Kidney (tissue), 13 donors: ENCODE measurements at regions not wholly inside any gene's neighbourhood (a gene's known extent, or its start where the extent isn't known, plus 50 kb on each side); places are given as distances from the start of the nearest gene placed in this dataset.

Experiments
- DNase-seq, 5 donors: peaks; one replicate each; pipeline ENCODE4 v3.0.0-alpha.2; 2013 to 2020
- FAIRE-seq: peaks from 2 replicates; lab custom pipeline; 2012; peaks lifted over from hg19 to GRCh38; lab: Jason Lieb, UNC
- H3K27ac ChIP-seq, 2 donors: one replicate each; pipeline ENCODE4 v1.7.0; 2013; ENCODE audit warnings: low read depth in 2 of 2, low read length in 2 of 2, inconsistent platforms in 1 of 2
- H3K27me3 ChIP-seq: one replicate; pipeline ENCODE4 v1.7.1; 2013; ENCODE audit warnings: low read length, inconsistent platforms; ENCODE audit not compliant: control insufficient read depth, insufficient read depth
- H3K36me3 ChIP-seq, 3 donors: one replicate each; pipeline versions ENCODE4 v1.7.0 to v1.7.1; 2013; ENCODE audit warnings: low read length in 3 of 3, control low read depth in 1 of 3, inconsistent platforms in 1 of 3; ENCODE audit not compliant: insufficient read depth in 3 of 3, control insufficient read depth in 2 of 3
- H3K4me1 ChIP-seq, 3 donors: one replicate each; pipeline versions ENCODE4 v1.7.0 to v1.7.1; 2013; ENCODE audit warnings: low read length in 3 of 3, inconsistent platforms in 1 of 3, low read depth in 1 of 3; ENCODE audit not compliant: control insufficient read depth in 2 of 3, insufficient read depth in 2 of 3
- H3K4me3 ChIP-seq, 3 donors: one replicate each; pipeline versions ENCODE4 v1.7.0 to v1.8.1; 2013; ENCODE audit warnings: low read length in 3 of 3, control low read depth in 1 of 3, inconsistent platforms in 1 of 3
- H3K9ac ChIP-seq, 3 donors: one replicate each; pipeline versions ENCODE4 v1.7.0 to v1.7.1; 2013; ENCODE audit warnings: low read length in 3 of 3, control low read depth in 1 of 3, inconsistent platforms in 1 of 3
- H3K9me3 ChIP-seq, 3 donors: one replicate each; pipeline versions ENCODE4 v1.7.0 to v1.7.1; 2013; ENCODE audit warnings: low read length in 3 of 3, control low read depth in 1 of 3, inconsistent platforms in 1 of 3; ENCODE audit not compliant: control insufficient read depth in 2 of 3, insufficient read depth in 1 of 3
- intact Hi-C: fragments of 100-400 bp; cut with DNase I; formaldehyde crosslinking; loops from one replicate; pipeline ENCODE4 v1.11.1; 2022
- TF ChIP-seq, protein P1 (sequence below): IDR thresholded peaks from 3 replicates; pipeline ENCODE4 v1.5.1; 2012; ENCODE audit warnings: mild to moderate bottlenecking, moderate library complexity, borderline replicate concordance; ENCODE audit not compliant: insufficient read depth; ENCODE audit errors: extremely low read depth
- donor health status: control.
- donor health status: control.
- donor health status: control.
- donor health status: control.
- donor health status: control.
- donor health status: DM: yes; HTN: yes; CAD: no.
- donor health status: Normal renal cell carcinoma (clear cell type).

DNA sequence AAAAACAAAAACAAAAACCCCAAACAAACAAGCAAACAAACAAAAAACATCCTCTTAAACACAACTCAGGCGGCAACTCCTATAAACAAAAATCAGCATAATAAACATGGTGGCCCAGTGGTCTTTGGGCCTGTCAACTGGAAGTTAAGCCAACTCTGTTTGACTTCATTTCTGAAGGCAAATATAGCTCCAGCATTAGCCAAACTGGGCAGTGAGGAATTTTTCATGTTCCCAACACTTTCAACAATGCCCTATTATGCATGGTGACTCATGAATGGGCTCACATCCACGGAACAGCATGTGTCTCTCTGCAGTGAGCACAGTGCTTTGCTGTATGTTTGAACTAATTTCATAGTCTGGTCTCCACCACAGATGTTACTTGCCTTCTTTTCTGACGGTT, 143.9 kb upstream of the STC2 start:
- Histone ChIP-seq H3K36me3 (no peaks in the 10 kb centered on the region), H3K27me3 (no peaks in the 10 kb centered on the region), H3K27ac (no peak overlapping the region), H3K9ac (no peak overlapping the region), H3K9me3 (no peaks in the 10 kb centered on the region), H3K4me1 (no peaks in the 10 kb centered on the region), H3K4me3 (no peak overlapping the region)
- intact Hi-C loops: no loop called here
- FAIRE-seq (no peak), DNase-seq (no peak)
- TF ChIP-seq, protein P1, sequence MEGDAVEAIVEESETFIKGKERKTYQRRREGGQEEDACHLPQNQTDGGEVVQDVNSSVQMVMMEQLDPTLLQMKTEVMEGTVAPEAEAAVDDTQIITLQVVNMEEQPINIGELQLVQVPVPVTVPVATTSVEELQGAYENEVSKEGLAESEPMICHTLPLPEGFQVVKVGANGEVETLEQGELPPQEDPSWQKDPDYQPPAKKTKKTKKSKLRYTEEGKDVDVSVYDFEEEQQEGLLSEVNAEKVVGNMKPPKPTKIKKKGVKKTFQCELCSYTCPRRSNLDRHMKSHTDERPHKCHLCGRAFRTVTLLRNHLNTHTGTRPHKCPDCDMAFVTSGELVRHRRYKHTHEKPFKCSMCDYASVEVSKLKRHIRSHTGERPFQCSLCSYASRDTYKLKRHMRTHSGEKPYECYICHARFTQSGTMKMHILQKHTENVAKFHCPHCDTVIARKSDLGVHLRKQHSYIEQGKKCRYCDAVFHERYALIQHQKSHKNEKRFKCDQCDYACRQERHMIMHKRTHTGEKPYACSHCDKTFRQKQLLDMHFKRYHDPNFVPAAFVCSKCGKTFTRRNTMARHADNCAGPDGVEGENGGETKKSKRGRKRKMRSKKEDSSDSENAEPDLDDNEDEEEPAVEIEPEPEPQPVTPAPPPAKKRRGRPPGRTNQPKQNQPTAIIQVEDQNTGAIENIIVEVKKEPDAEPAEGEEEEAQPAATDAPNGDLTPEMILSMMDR: no peak

DNA sequence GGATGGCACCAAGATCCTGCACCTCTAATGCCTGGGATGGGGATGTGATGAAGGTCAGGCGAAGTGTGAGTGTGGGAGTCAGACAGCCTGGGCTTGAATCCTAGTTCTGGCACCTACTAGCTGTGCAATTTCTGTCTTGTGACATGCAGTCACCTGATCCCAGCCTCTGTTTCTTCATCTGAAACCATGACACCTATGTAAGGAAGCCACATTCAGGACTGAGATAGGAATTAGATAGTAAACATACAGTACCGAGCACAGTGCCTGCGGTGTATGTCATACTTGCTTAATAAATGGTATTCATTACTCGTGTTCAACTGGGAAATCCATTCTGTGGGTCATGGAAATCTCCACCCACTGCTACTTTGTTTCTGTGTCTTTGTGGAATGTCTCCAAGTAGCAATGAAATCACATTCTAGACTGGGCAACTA, 140.6 kb upstream of the STC2 start:
- H3K27me3 ChIP-seq: no peaks in the 10 kb centered on the region
- TF ChIP-seq, protein P1: no peak
- no peak overlapping the region for H3K9ac ChIP-seq
- H3K27ac ChIP-seq: no peak overlapping the region
- H3K9me3 ChIP-seq: peaks cover 0 to 6% (median 0%) of the 10 kb centered on the region in 3 donors
- no peak overlapping the region for H3K4me3 ChIP-seq
- no peak for FAIRE-seq
- DNase-seq: no peak
- H3K4me1 ChIP-seq: no peaks in the 10 kb centered on the region
- intact Hi-C loops: no loop called here
- H3K36me3 ChIP-seq: no peaks in the 10 kb centered on the region

DNA sequence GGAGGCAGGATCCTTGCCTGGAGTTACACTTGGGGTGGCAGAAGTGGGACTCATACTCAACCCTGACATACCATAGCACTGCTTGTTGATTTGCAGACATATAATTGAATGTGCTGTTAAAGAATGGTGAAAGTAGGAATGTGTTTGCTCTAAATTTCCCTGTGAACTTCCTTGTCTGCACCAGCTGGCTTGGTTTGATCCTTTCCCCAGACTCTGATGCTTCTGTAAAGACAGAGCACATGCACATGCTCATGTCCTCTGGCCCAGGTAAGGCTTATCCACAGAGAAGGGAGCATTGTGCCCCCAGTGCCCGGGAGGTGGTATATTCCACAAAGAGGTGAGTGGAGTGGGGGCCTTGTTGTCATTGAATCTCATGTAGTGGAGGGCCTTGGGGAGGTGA, 138.0 kb upstream of the STC2 start:
- H3K4me3 ChIP-seq: no peak overlapping the region
- no peaks in the 10 kb centered on the region for H3K4me1 ChIP-seq
- intact Hi-C loops: no loop called here
- no peaks in the 10 kb centered on the region for H3K36me3 ChIP-seq
- H3K27ac ChIP-seq: no peak overlapping the region
- no peaks in the 10 kb centered on the region for H3K27me3 ChIP-seq
- H3K9ac ChIP-seq: no peak overlapping the region
- no peak for FAIRE-seq
- TF ChIP-seq, protein P1: no peak
- DNase-seq: no peak
- peaks cover 0 to 6% (median 0%) of the 10 kb centered on the region in 3 donors for H3K9me3 ChIP-seq

DNA sequence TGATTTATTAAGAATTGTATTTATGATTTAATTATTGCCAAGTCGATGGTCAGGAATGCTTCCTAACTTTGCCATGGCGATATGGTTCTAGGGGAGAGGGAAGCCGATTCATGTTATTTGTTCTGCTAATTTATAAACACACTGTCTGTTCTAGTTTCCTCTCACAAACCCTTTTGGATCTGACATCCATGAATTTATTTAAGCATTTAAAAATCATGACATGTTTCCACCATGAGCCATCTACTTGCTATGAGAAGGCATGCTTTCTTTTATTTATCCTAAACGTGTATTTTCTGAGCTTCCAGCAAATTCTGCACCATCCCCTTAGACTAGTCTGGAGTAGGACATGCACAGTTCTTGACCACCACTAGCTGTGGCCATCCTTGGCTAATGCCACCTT, 136.6 kb upstream of the STC2 start:
- H3K36me3 ChIP-seq: no peaks in the 10 kb centered on the region
- H3K9me3 ChIP-seq: peaks cover 0 to 6% (median 0%) of the 10 kb centered on the region in 3 donors
- DNase-seq (no peak), FAIRE-seq (no peak)
- no peak overlapping the region for H3K4me3 ChIP-seq
- no peaks in the 10 kb centered on the region for H3K27me3 ChIP-seq
- H3K27ac ChIP-seq: no peak overlapping the region
- TF ChIP-seq, protein P1: no peak
- no peaks in the 10 kb centered on the region for H3K4me1 ChIP-seq
- intact Hi-C loops: no loop called here
- H3K9ac ChIP-seq: no peak overlapping the region
